Astrocyte (in vitro differentiated cells and primary cell): ENCODE measurements at regions not wholly inside any gene's neighbourhood (a gene's known extent, or its start where the extent isn't known, plus 50 kb on each side); places are given as distances from the start of the nearest gene placed in this dataset.

Experiments used
- EZH2 ChIP-seq: IDR thresholded peaks from 2 replicates; pipeline ENCODE4 v1.6.1; 2012; ENCODE audit warnings: mild to moderate bottlenecking, low read length, inconsistent platforms; ENCODE audit not compliant: insufficient read depth
- TF ChIP-seq, protein P1 (sequence below): IDR thresholded peaks from 2 replicates; pipeline ENCODE4 v1.5.1; 2011; ENCODE audit warnings: low read depth, mild to moderate bottlenecking, inconsistent platforms, low read length, moderate library complexity; ENCODE audit not compliant: insufficient read depth

- TF ChIP-seq, protein P1, sequence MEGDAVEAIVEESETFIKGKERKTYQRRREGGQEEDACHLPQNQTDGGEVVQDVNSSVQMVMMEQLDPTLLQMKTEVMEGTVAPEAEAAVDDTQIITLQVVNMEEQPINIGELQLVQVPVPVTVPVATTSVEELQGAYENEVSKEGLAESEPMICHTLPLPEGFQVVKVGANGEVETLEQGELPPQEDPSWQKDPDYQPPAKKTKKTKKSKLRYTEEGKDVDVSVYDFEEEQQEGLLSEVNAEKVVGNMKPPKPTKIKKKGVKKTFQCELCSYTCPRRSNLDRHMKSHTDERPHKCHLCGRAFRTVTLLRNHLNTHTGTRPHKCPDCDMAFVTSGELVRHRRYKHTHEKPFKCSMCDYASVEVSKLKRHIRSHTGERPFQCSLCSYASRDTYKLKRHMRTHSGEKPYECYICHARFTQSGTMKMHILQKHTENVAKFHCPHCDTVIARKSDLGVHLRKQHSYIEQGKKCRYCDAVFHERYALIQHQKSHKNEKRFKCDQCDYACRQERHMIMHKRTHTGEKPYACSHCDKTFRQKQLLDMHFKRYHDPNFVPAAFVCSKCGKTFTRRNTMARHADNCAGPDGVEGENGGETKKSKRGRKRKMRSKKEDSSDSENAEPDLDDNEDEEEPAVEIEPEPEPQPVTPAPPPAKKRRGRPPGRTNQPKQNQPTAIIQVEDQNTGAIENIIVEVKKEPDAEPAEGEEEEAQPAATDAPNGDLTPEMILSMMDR = no peak
- TF ChIP-seq EZH2 = no peak
Measured at GRCh38 chr5:166382031-166382430, 1909.4 kb upstream of the WWC1 start.
